CD4-positive, alpha-beta T cell (primary cell): ENCODE measurements at regions not wholly inside any gene's neighbourhood (a gene's known extent, or its start where the extent isn't known, plus 50 kb on each side); places are given as distances from the start of the nearest gene placed in this dataset.

Source experiments
- ATAC-seq: fragments of 200-7000 bp; cut with Tn5 transposase; one replicate; pipeline ENCODE4 v1.10.0; 2022; ENCODE audit warnings: mild to moderate bottlenecking; ENCODE audit not compliant: poor library complexity
- CTCF ChIA-PET: fragments of 350-600 bp; sonication (Branson Sonifier 250); formaldehyde crosslinking; loops from one replicate; lab custom pipeline; 2021; ENCODE audit warnings: antibody characterized with exemption, inconsistent platforms; lab: Charles Lee
- POLR2A ChIA-PET: fragments of 350-600 bp; sonication (Branson Sonifier 250); formaldehyde crosslinking; loops from one replicate; lab custom pipeline; 2021; ENCODE audit warnings: antibody characterized with exemption, inconsistent platforms; lab: Charles Lee
- DNase-seq, 14 experiments: peaks; one replicate each; pipeline ENCODE4 v3.0.0-alpha.2; 2013 to 2020; ENCODE audit warnings: mixed read lengths in 2 of 14
- H3K27ac ChIP-seq, 2 donors: one replicate each; pipeline versions ENCODE4 v1.5.1 to v1.7.0; 2013; ENCODE audit warnings: low read length in 2 of 2, low read depth in 1 of 2, mild to moderate bottlenecking in 1 of 2
- H3K27me3 ChIP-seq, 2 experiments: 1 replicate in 1 of 2; 2 replicates in 1 of 2; pipeline versions ENCODE4 v1.6.1 to v1.7.0; 2013; ENCODE audit warnings: low read length in 2 of 2, control low read depth in 1 of 2, mild to moderate bottlenecking in 1 of 2, moderate library complexity in 1 of 2; ENCODE audit not compliant: insufficient read depth in 2 of 2, control insufficient read depth in 1 of 2
- H3K36me3 ChIP-seq: one replicate; pipeline ENCODE4 v1.6.1; 2013; ENCODE audit warnings: low read length, control low read depth; ENCODE audit not compliant: insufficient read depth
- H3K4me1 ChIP-seq: one replicate; pipeline ENCODE4 v1.6.1; 2013; ENCODE audit warnings: low read length, control low read depth; ENCODE audit not compliant: insufficient read depth
- H3K4me3 ChIP-seq: one replicate; pipeline ENCODE4 v1.5.1; 2013; ENCODE audit warnings: mild to moderate bottlenecking, low read length, moderate library complexity
- H3K9me3 ChIP-seq, 2 experiments: 1 replicate in 1 of 2; 2 replicates in 1 of 2; pipeline versions ENCODE4 v1.6.1 to v1.7.0; 2013; ENCODE audit warnings: low read length in 2 of 2, mild to moderate bottlenecking in 2 of 2, control low read depth in 1 of 2, moderate library complexity in 1 of 2; ENCODE audit not compliant: control insufficient read depth in 1 of 2, insufficient read depth in 1 of 2
- H3K27ac Mint-ChIP-seq: one replicate; pipeline ENCODE4 v1.8.0; 2020; ENCODE audit warnings: mixed read lengths
- H3K27me3 Mint-ChIP-seq: one replicate; pipeline ENCODE4 v1.8.0; 2021; ENCODE audit warnings: mixed read lengths
- H3K36me3 Mint-ChIP-seq: one replicate; pipeline ENCODE4 v1.8.0; 2021; ENCODE audit warnings: low read depth, mixed read lengths
- H3K4me1 Mint-ChIP-seq: one replicate; pipeline ENCODE4 v1.8.0; 2021; ENCODE audit warnings: low read depth, mixed read lengths
- H3K4me3 Mint-ChIP-seq: one replicate; pipeline ENCODE4 v1.8.0; 2020; ENCODE audit warnings: mild to moderate bottlenecking, mixed read lengths
- H3K9me3 Mint-ChIP-seq: one replicate; pipeline ENCODE4 v1.8.0; 2020; ENCODE audit warnings: mixed read lengths
- intact Hi-C, 2 experiments: fragments of 100-400 bp; cut with DNase I in 1 of 2; cut with micrococcal nuclease in 1 of 2; formaldehyde crosslinking; loops; one replicate each; pipeline versions ENCODE4 v1.15.1 to v1.9.0; 2023 to 2025; cut with DNase I, micrococcal nuclease
- TF ChIP-seq, protein P1 (sequence below): fragments of 200-600 bp; IDR thresholded peaks from one replicate; pipeline ENCODE4 v1.8.0; 2022; ENCODE audit warnings: antibody characterized with exemption, mild to moderate bottlenecking

DNA sequence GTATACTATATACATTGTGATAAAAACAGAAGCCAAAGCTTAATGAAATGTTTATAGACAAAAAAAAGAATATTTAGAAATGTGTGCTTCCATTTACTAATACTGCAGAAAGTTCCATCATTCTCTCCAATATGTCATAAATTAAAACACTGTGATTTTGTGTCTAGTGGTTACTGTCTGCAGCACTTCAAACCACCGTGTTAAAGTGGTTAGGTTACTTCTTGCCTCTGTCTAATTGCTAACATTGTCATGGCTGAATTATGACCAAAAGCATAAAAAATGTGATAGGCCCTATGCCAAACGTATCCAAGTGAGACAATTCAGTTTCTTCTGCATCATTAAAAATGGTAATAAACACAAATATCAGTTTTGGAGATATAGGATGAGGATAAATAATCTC, 52.7 kb upstream of the CST5 start:
- Mint-ChIP-seq H3K9me3 (peaks cover 10% of the 10 kb centered on the region), H3K4me3 (no peak overlapping the region), H3K4me1 (peaks cover 22% of the 10 kb centered on the region), H3K27me3 (no peaks in the 10 kb centered on the region), H3K36me3 (no peaks in the 10 kb centered on the region), H3K27ac (no peak overlapping the region)
- intact Hi-C loops = loop anchor here in 1 of 2 experiments (10.0 kb wide), 1 partner anchor 47 kb away; no protein-coding TSS in a partner anchor
- Histone ChIP-seq H3K27me3 (no peaks in the 10 kb centered on the region), H3K4me1 (peaks cover 21% of the 10 kb centered on the region), H3K27ac (no peak overlapping the region), H3K4me3 (no peak overlapping the region), H3K36me3 (no peaks in the 10 kb centered on the region), H3K9me3 (peaks cover 0 to 9% of the 10 kb centered on the region in 2 experiments)
- no peak for ATAC-seq
- ChIA-PET CTCF (no interaction called here), POLR2A (no interaction called here)
- TF ChIP-seq, protein P1, sequence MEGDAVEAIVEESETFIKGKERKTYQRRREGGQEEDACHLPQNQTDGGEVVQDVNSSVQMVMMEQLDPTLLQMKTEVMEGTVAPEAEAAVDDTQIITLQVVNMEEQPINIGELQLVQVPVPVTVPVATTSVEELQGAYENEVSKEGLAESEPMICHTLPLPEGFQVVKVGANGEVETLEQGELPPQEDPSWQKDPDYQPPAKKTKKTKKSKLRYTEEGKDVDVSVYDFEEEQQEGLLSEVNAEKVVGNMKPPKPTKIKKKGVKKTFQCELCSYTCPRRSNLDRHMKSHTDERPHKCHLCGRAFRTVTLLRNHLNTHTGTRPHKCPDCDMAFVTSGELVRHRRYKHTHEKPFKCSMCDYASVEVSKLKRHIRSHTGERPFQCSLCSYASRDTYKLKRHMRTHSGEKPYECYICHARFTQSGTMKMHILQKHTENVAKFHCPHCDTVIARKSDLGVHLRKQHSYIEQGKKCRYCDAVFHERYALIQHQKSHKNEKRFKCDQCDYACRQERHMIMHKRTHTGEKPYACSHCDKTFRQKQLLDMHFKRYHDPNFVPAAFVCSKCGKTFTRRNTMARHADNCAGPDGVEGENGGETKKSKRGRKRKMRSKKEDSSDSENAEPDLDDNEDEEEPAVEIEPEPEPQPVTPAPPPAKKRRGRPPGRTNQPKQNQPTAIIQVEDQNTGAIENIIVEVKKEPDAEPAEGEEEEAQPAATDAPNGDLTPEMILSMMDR = no peak
- DNase-seq = peak in 1 of 14 experiments; percentile 29
